HG02678 (cell line): ENCODE measurements at regions not wholly inside any gene's neighbourhood (a gene's known extent, or its start where the extent isn't known, plus 50 kb on each side); places are given as distances from the start of the nearest gene placed in this dataset.
"Not testable (repeated sequence)": the region's sequence is repeated elsewhere in the genome, so short reads cannot be mapped to it uniquely, and the experiment has no call there.

Source experiments
- ATAC-seq: cut with Tn5 transposase; IDR thresholded peaks from one replicate; pipeline ENCODE4 v1.9.1; 2021; ENCODE audit warnings: mild to moderate bottlenecking, moderate library complexity; ENCODE audit not compliant: unreplicated experiment

GRCh38 chr5:123940416-123940815, 428.4 kb downstream of the CSNK1G3 start:
- no peak for ATAC-seq

GRCh38 chr5:123937230-123937629, 425.3 kb downstream of the CSNK1G3 start:
- no peak for ATAC-seq

GRCh38 chr5:123936548-123936947, 424.6 kb downstream of the CSNK1G3 start:
- ATAC-seq, result no peak

- ATAC-seq, result not testable (repeated sequence)
Measured at GRCh38 chr5:123933812-123934211, 421.8 kb downstream of the CSNK1G3 start.

- no peak for ATAC-seq
Measured at GRCh38 chr5:123929055-123929474, 417.1 kb downstream of the CSNK1G3 start.

GRCh38 chr5:123928401-123928800, 416.4 kb downstream of the CSNK1G3 start:
- ATAC-seq, result no peak

GRCh38 chr5:123921193-123921592, 409.2 kb downstream of the CSNK1G3 start:
- ATAC-seq, result no peak

- ATAC-seq, result no peak
Measured at GRCh38 chr5:123916345-123917121, 404.6 kb downstream of the CSNK1G3 start.

GRCh38 chr5:123914333-123914732, 402.4 kb downstream of the CSNK1G3 start:
- no peak for ATAC-seq

GRCh38 chr5:123907349-123907748, 395.4 kb downstream of the CSNK1G3 start:
- ATAC-seq, result no peak

- ATAC-seq, result no peak
Measured at GRCh38 chr5:123906698-123907295, 394.8 kb downstream of the CSNK1G3 start.

GRCh38 chr5:123885081-123885480, 373.1 kb downstream of the CSNK1G3 start:
- ATAC-seq, result no peak

GRCh38 chr5:123882965-123883345, 371.0 kb downstream of the CSNK1G3 start:
- ATAC-seq, result no peak

- ATAC-seq, result no peak
Measured at GRCh38 chr5:123882319-123882964, 370.5 kb downstream of the CSNK1G3 start.

- no peak for ATAC-seq
Measured at GRCh38 chr5:123881759-123882244, 369.8 kb downstream of the CSNK1G3 start.

GRCh38 chr5:123880875-123881274, 368.9 kb downstream of the CSNK1G3 start:
- no peak for ATAC-seq

- no peak for ATAC-seq
Measured at GRCh38 chr5:123879071-123879470, 367.1 kb downstream of the CSNK1G3 start.

GRCh38 chr5:123876276-123876790, 364.4 kb downstream of the CSNK1G3 start:
- ATAC-seq, result no peak

- ATAC-seq, result no peak
Measured at GRCh38 chr5:123875561-123876275, 363.7 kb downstream of the CSNK1G3 start.

- no peak for ATAC-seq
Measured at GRCh38 chr5:123874600-123875201, 362.7 kb downstream of the CSNK1G3 start.

GRCh38 chr5:123873846-123874245, 361.9 kb downstream of the CSNK1G3 start:
- no peak for ATAC-seq
